Left cardiac atrium (tissue), 4 donors: ENCODE measurements at regions not wholly inside any gene's neighbourhood (a gene's known extent, or its start where the extent isn't known, plus 50 kb on each side); places are given as distances from the start of the nearest gene placed in this dataset.
"Not testable (repeated sequence)": the region's sequence is repeated elsewhere in the genome, so short reads cannot be mapped to it uniquely, and the experiment has no call there.

Experiments
- ATAC-seq, 2 donors: fragments of 200-7000 bp; cut with Tn5 transposase; one replicate each; pipeline ENCODE4 v1.9.1; 2020; ENCODE audit warnings: mild to moderate bottlenecking in 2 of 2, moderate library complexity in 2 of 2
- DNase-seq: peaks from one replicate; pipeline ENCODE4 v3.0.0-alpha.2; 2020
- intact Hi-C, 2 donors: fragments of 100-400 bp; cut with DNase I; formaldehyde crosslinking; loops; one replicate each; pipeline versions ENCODE4 v1.14.1 to v1.15.1; 2022 to 2023
- donor health status: DM: no; HTN: yes; CAD: no.
- donor health status: DM: no; HTN: yes; CAD: no; lungs with severe emphysema.
- donor health status: DM: yes; HTN: yes; CAD: no.
- donor health status: Dilated cardiomyopathy.

GRCh38 chr14:41302776-41303175, 303.9 kb upstream of the LRFN5 start:
- no peak for DNase-seq
- ATAC-seq = no peak
- intact Hi-C loops = no loop called here

- intact Hi-C loops = no loop called here
- DNase-seq = no peak
- ATAC-seq = no peak
Measured at GRCh38 chr14:41299924-41300323, 306.8 kb upstream of the LRFN5 start.

GRCh38 chr14:41298328-41298690, 308.4 kb upstream of the LRFN5 start:
- DNase-seq = no peak
- ATAC-seq = no peak
- intact Hi-C loops = no loop called here

- DNase-seq (no peak), ATAC-seq (no peak)
- intact Hi-C loops = no loop called here
Measured at GRCh38 chr14:41297576-41298327, 308.9 kb upstream of the LRFN5 start.

- DNase-seq (no peak), ATAC-seq (no peak)
- intact Hi-C loops = no loop called here
Measured at GRCh38 chr14:41295734-41296133, 310.9 kb upstream of the LRFN5 start.

- intact Hi-C loops = no loop called here
- no peak for ATAC-seq
- no peak for DNase-seq
Measured at GRCh38 chr14:41289025-41289424, 317.7 kb upstream of the LRFN5 start.

- DNase-seq (peak; percentile 20), ATAC-seq (no peak)
- intact Hi-C loops = no loop called here
Measured at GRCh38 chr14:41285186-41285748, 321.4 kb upstream of the LRFN5 start.

- intact Hi-C loops = no loop called here
- ATAC-seq = no peak
Measured at GRCh38 chr14:41280745-41281144, 325.9 kb upstream of the LRFN5 start.

GRCh38 chr14:41277450-41277849, 329.2 kb upstream of the LRFN5 start:
- no peak for DNase-seq
- intact Hi-C loops = no loop called here
- no peak for ATAC-seq

More at GRCh38 chr14:41280745-41281144, 325.9 kb upstream of the LRFN5 start:
- no peak for DNase-seq

- no peak for DNase-seq
- no peak for ATAC-seq
- intact Hi-C loops = no loop called here
Measured at GRCh38 chr14:41257476-41257875, 349.2 kb upstream of the LRFN5 start.

GRCh38 chr14:41235466-41235865, 371.2 kb upstream of the LRFN5 start:
- intact Hi-C loops = no loop called here
- DNase-seq (no peak), ATAC-seq (no peak)

- DNase-seq (no peak), ATAC-seq (no peak)
- intact Hi-C loops = no loop called here
Measured at GRCh38 chr14:41230683-41231082, 376.0 kb upstream of the LRFN5 start.

- no peak for ATAC-seq
- intact Hi-C loops = no loop called here
- DNase-seq = no peak
Measured at GRCh38 chr14:41229824-41230223, 376.9 kb upstream of the LRFN5 start.

GRCh38 chr14:41225433-41225832, 381.2 kb upstream of the LRFN5 start:
- DNase-seq = no peak
- no peak for ATAC-seq
- intact Hi-C loops = no loop called here

- DNase-seq (no peak), ATAC-seq (no peak)
- intact Hi-C loops = no loop called here
Measured at GRCh38 chr14:41222581-41222980, 384.1 kb upstream of the LRFN5 start.

GRCh38 chr14:41214978-41215377, 391.7 kb upstream of the LRFN5 start:
- intact Hi-C loops, DNase-seq, ATAC-seq: not testable (repeated sequence)

GRCh38 chr14:41201696-41202095, 405.0 kb upstream of the LRFN5 start:
- no peak for DNase-seq
- ATAC-seq = no peak
- intact Hi-C loops = loop anchor here in 1 of 2 donors (2.0 kb wide), 1 partner anchor 65 kb away; no protein-coding TSS in a partner anchor

GRCh38 chr14:41187868-41188267, 418.8 kb upstream of the LRFN5 start:
- intact Hi-C loops = no loop called here
- ATAC-seq (no peak), DNase-seq (no peak)

- no peak for ATAC-seq
- intact Hi-C loops = no loop called here
- DNase-seq = no peak
Measured at GRCh38 chr14:41171045-41171444, 435.6 kb upstream of the LRFN5 start.

GRCh38 chr14:41167040-41167439, 439.6 kb upstream of the LRFN5 start:
- DNase-seq = no peak
- no peak for ATAC-seq
- intact Hi-C loops = no loop called here

GRCh38 chr14:41154143-41154807, 452.4 kb upstream of the LRFN5 start:
- intact Hi-C loops = no loop called here
- DNase-seq (no peak), ATAC-seq (no peak)
